HG03095 (cell line): ENCODE measurements at regions not wholly inside any gene's neighbourhood (a gene's known extent, or its start where the extent isn't known, plus 50 kb on each side); places are given as distances from the start of the nearest gene placed in this dataset.
A peak's percentile ranks its signal among the peaks of the same experiment; 100 is the strongest.

Source experiments
- ATAC-seq: cut with Tn5 transposase; IDR thresholded peaks from one replicate; pipeline ENCODE4 v1.9.1; 2021; ENCODE audit warnings: moderate library complexity; ENCODE audit not compliant: unreplicated experiment

DNA sequence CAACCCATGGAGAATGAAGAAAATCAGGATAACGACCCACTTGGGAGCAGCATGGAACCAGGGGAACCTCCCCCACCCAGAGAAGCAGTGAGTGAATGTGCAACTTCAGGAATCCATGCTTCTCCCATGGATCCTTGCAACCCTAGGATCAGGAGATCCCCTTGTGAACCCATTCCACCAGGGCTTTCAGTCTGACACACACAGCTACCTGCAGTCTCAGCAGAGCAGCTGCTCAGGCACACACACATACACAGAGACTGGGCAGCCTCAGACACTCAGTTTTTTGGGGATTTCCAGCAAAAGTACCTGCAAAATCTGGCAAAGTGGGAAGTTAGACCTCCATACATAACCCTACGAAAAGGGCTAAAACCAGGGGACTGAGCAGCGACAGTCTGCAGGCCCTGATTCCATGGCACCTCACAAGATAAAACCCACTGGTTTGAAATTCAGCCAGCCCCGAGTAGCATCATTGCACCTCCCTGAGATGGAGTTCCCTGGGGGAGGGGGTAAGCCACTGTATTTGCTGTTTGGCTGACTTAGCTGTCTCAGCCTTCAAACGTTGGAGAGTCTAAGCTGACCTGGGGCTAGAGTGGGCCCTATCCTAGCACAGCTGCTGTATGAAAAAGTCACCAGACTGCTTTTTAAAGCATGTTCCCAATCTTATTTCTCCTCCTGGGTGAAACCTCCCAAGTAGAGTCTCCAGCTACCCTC is 737.5 kb upstream of the NDST4 start:
- ATAC-seq, result no peak

DNA sequence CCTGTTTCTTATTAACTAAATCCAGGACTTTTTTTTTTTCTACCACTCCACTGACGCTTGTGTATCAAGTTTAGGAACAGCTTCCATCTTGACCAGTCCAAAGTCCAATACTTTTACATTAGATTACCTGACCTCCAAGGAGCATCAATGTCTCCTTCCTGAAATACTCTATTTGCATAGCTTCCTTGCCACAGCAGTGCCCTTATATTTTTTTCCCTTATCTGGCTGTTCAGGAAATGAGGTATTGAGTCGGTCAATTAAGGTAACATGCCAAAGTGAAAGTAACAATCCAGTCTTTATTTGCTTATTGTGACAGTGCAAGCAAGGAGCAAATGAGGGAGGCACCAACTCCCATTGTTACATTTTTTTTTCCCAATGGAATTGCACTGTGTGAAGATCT is 730.8 kb upstream of the NDST4 start:
- ATAC-seq, result no peak

DNA sequence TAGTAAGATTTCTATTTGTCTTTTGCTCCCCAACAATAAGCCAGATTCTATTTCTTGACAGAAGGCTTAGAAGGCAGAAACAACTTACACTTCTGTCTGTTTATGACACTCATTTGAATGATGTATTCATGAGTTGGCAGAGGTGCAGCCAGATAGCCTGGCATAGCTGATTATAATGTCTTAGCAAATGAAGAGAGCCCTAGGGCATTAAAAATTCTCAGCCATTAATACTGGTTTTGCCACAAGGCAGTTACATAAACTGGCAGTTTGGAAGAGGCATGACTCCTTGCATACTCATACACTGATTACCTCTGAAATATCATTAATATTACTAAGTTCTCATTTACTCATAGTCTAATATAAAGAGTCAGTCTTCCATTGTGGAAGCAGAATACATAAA is 728.5 kb upstream of the NDST4 start:
- ATAC-seq, result no peak

DNA sequence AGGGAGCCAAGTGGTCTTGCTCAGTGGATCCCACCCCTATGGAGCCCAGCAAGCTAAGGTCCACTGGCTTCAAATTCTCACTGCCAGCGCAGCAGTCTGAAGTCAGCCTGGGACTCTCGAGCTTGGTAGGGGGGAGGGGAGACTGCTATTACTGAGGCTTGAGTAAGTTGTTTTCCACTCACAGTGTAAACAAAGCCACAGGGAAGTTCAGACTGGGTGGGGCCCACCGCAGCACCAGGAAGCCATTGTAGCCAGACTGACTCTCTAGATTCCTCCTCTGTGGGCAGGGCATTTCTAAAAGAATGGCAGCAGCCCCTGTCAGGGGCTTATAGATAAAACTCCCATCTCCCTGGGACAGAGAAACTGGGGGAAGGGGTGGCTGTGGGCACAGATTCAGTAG is 721.0 kb upstream of the NDST4 start:
- ATAC-seq, result no peak

DNA sequence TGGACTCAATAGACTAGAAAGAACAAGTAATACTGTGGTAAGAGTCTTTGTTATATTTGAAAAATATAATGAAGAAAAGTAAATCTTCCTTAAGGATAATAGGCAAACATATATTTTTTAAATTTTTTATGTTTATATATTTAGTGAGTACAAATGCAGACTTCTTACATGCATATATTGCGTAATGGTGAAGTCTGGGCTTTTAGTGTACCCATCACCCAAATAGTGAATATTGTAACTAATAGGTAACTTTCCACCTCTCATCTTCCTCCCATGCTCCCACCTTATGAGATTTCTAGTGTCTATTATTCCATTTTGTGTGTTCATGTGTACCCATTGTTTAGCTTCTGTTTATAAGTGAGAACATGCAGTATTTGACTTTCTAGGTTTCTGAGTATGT is 711.2 kb upstream of the NDST4 start:
- ATAC-seq, result no peak

DNA sequence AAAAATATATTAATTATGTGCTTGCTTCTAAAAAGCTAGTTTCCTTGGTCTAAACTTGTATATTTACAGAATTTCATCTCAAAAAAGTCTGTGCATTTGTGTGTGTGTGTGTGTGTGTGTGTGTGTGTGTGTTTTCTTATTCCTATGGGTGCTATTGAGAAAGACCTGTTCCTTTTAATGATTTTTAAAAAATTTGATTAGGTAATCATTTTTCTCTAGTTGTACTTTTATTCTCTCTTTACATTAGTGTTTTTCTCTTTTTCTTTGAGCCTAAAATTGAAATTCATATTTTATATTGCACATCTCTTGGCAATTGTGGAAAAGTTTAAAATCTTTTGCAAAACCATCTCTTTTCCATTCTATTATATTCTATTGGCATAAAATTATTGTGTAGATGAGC is 690.4 kb upstream of the NDST4 start:
- no peak for ATAC-seq

DNA sequence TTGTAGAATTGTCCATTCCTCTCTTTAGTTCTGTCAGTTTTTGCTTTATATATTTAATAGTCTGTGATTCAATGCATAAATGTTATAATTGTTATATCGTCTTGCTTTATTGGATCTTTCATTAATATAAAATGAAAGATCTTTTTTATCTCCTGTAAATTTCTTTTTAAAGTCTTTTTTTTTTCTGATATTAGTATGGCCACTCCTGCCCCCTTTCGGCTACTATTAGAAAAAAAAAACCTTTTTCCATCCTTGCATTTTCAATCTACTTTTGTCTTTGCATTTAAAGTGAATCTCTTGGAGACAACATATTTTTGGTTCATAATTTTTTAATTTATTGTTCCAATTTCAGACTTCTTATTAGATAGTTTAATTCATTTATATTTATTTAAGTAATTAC is 677.4 kb upstream of the NDST4 start:
- no peak for ATAC-seq

DNA sequence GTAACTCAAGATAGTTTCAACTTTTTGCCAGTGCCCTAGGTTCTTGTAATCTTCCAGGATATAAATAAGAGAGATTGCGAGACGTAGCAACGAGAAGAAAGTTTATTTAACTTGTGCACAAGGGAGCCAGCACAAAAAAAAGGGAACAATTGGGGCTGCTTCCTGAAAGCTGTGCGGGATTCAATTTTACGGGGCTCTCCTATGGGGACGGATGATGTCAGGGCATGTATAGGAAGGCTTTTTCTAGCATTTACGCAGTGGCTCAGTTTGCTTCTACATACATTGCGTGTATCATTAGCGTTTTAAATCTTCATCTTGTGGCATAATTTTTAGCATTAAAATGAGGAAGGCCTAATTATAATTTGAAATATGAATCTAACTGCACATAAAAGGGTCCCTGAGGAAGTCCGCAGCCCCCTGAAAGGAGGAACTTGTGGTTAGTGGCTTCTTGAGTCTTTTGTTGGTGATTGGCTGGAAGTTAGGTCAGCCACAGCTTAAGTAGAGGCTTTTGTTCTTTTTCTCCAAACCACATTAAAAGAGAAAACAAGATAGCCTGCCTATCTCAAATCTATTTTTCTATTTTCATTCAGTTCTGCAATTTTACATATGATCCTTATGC is 668.2 kb upstream of the NDST4 start:
- no peak for ATAC-seq

DNA sequence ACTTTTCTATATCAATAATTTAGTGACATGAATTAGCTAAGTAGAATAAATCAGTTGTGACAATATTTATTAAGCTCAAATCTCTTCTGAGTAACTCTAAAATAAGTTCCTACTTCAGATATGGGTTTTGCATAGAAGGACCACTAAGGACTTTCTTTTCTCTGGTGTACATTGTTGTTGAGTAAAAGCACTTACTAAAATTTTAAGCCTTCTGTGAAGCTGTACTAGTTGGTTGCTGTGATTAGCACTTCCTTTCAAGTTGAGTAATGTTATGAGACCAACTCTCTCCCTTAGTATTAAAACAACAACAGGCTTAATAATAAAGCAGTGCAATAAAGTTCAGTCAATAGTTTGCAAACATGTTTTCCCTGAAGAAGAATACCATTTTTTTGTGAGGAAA is 667.4 kb upstream of the NDST4 start:
- ATAC-seq, result peak; percentile 53

DNA sequence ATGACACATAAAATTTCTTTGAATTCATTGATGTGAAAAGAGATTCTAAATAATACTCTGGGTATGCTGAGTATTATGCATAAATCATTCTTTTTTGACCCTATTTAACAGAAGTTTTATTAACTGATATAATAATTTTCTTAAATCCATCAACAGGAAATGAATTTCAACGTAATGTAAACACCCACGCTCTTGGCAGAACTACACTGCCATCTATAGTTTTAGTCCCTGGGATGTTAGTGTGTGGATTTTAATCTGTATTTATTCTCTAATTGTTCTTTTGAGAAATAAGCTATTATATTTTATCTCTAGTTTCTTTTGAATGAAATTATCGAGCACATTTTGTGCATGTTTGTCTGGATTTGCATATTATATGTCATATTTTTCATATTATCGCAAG is 666.8 kb upstream of the NDST4 start:
- no peak for ATAC-seq

DNA sequence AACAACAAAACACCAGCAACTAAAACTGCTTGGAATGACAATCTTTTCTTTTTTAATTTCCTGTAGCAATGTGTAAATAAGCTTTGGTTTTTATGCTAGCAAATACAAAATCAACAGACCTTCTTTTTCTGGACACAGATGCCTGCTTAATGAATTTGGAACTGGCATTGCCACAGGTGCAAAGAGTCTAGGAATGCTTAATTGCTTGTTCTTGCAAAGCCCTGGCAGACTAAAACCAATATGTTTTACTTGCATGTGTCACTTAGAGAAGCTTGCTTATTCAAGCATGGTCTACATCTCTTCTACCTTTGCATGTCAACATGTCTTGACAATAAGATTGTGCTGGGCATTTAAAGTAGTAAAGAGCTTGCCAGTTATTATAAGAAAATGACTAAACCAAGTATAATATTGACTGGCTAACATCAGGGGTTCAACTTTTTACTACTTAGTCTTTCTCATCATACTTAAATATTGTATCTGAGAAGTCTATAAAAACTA is 656.7 kb upstream of the NDST4 start:
- no peak for ATAC-seq

DNA sequence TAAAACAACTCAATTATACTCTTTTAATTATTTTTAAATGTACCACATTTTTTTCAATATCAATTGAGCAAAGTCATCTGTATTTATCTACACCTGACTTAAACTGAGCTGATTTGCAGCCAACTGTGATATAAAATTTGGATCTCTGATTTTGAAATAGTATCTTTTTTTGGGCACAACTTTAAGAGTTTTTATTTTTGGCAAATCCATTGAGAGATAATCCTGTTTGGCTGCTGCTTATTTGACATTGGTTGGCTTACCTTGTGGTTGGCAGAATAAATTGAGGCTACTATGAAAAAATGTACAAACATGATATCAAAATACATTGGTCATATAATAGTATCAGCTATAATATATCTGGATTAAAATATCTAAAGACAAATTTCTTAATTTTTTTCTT is 656.0 kb upstream of the NDST4 start:
- ATAC-seq, result no peak

DNA sequence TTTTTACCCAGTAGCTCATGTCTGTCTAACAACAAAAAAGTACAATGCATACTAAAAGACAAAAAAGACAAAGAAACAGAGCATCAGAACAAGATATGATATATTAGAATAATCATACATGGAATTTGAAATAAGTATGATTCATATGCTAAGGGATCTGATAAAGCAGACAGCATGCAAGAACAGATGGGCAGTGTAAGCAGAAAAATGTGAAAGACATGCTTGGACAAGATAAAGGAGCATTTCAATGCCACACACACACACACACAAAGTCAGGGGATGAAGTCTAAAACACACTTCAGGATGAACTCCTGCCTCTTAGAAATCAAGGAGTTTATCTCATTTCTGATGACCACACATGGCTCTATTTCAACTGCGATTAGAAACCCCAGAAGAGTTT is 649.6 kb upstream of the NDST4 start:
- ATAC-seq, result no peak

DNA sequence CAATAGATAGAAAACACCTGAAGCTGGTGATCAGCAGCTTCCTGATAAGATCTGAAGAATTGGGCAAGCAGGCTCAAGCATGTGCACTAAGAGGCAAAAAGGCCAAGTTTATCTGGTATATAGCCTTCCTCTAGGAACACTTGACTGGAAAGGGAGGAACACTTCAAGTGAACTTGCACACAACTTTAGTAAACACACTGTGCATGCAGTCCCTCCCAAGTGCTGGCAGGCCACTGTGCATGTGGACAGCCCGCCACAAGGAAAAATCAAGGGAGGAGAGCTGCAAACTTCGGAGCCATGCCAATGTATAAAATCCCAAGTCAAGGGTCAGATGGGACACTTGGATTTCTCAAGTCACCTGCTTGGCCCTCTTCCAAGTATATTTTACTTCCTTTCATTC is 645.8 kb upstream of the NDST4 start:
- ATAC-seq, result no peak

DNA sequence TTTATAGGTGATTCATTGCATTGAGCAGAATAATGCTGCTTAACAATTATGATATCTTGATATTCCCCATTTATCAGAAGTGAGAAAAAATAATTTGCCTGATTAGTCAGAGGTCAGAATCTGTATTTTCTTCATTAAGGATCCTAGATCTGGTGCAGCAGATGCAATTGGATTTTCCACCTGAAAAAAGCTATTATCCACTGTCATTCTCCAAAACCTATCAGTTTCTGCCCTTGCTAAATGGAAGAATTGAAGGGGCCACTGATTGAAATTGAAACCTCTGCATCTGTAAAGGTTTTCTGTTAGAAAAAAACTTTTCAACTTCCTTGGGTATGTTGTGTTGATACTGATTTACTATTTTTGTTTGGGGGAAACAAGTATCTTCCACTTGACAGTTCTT is 636.0 kb upstream of the NDST4 start:
- no peak for ATAC-seq

DNA sequence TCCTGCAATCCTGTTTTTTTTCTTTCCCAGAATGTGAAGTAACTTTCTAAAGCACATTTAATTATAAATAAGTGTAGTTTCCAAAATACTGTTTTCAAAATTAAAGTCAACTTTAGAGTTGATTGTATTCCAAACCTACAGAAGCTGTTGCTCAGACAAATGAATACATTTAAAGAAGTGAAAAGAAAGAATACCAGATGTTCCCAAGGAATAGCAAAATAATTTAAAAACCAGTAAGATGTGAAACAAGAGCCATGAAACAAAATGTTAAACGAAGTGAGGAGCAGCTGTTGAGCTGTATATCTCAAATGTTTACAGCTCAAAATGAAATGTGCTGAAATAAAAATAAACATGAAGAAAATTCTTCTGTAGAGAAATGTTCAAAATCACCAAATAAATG is 627.4 kb upstream of the NDST4 start:
- no peak for ATAC-seq

DNA sequence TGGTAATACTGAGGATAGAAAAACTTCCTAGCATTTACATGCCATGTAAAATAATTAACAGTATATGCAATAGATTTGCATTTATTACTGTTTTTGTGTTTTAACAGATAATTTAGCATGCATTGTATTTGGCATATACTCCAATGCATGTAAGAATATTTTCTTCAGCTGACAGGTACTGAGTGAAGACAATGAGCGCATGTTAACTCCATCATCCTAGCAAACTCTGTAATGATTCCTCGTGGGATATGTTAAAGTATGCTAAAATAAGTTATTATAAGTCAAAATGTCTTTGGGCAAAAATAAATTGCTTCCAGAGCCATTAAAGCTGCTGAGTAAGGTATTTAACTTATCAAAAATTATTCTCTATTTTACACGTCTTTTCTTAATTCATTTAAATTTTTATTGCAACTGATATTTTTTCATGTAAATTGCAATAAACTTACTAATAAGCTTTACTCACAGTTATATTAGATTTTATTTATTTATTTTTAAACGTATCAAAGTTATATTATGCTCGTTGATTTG is 616.4 kb upstream of the NDST4 start:
- no peak for ATAC-seq

DNA sequence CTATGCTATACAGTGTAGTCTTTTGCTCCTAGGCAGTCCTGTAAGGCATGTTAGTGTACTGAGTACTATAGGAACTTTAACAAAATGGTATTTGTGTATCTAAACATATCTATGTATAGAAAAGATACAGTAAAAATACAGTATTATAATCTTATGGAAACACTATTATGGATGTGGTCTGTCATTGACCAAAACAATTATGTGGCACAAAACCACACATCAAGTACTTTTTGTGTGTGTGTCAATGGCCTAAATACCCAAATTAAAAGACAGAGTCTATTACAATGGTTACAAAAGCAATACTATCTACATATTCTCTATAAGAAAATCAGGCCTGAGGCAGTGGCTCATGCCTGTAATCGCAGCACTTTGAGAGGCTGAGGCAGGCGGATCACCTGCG is 610.2 kb upstream of the NDST4 start:
- ATAC-seq, result no peak

DNA sequence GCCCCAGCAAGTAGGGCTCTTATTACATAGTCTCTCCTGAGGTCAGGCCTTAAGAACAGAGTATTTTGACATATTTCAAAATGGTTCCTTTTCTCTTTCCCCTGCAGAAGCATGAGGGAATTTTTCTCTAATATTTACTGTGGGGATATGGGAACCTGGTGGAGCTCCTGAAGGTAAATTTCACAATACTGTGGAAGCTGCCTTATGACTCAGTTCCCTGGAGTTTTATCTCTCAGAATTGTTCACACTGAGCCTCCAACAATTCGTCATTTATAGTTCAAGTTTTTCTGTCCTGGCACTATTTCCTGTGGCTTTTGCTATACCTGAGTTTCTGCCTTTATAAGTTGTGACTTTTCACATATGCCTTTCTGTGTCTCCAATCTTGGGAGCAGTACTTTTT is 607.2 kb upstream of the NDST4 start:
- ATAC-seq, result no peak

DNA sequence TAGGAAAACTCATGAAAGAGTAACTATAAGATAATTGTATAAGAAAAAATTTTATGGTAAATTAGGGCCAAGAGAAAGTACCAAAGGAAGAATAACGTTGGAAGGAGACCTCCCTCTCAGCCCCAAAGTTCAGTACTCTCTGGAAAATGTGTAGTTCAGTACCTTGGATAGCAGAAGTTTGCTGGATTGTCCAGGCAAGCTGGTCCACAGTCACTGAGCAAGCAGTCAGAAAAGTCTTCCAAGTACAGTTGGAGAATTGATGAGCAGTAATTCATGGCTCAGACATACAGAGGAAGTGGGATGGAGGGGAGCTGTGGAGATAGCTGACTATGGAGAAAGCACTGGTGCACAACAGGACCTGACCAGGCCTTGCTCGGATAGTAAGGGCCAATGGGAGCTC is 598.2 kb upstream of the NDST4 start:
- no peak for ATAC-seq

DNA sequence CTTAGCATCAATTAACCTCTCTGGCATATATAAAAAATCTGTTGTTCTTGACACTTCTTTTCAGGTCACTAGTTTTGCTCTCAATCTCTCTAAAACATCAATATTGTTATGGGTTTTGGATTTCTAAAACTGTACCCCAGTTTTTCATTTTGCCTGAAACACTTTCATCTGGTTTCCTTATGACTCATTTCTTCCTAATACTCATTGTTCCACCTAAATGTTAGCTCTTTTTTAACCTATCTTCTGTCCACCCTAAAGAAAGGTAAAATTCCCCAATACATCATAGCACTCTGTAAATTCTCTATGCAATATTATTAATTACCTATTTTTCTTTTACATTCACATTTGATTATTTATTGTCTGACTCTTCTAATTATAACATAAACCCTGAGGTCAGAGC is 575.5 kb upstream of the NDST4 start:
- ATAC-seq, result no peak

DNA sequence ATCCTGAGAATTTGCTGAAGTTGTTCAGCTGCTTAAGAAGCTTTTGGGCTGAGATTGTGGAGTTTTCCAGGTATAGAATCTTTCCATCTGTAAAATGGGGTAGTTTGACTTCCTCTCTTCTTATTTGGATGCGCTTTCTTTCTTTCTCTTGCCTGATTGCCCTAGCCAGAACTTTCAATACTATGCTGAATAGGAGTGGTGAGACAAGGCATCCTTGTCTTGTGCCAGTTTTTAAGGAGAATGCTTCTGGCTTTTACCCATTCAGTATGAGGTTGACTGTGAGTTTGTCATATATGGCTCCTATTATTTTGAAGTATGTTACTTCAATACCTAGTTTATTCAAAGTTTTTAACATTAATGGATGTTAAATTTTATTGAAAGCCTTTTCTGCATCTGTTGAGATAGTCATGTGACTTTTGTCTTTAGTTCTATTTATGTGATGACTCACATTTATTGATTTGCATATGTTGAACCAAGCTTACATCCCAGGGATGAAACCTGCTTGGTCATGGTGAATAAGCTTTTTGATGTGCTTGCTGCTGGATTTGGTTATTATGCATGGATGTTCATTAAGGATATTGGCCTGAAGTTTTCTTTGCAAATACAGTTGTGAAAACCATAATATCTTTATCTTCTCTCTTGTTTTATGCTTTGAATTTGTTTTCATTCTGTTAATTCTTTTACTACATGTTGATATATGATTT is 573.8 kb upstream of the NDST4 start:
- no peak for ATAC-seq
